Peyer's patch (tissue), 4 donors: ENCODE measurements at regions not wholly inside any gene's neighbourhood (a gene's known extent, or its start where the extent isn't known, plus 50 kb on each side); places are given as distances from the start of the nearest gene placed in this dataset.

Source experiments
- CTCF ChIP-seq, 6 experiments: fragments of 450-650 bp in 4 of 6; fragments of 200-600 bp in 2 of 6; sonication (generic) in 1 of 6; IDR thresholded peaks; one replicate each; pipeline ENCODE4 v1.5.1; 2017 to 2019; ENCODE audit warnings: antibody characterized with exemption in 6 of 6, mild to moderate bottlenecking in 3 of 6, moderate library complexity in 1 of 6
- POLR2A ChIP-seq, 2 donors: fragments of 450-650 bp; IDR thresholded peaks; one replicate each; pipeline ENCODE4 v1.5.1; 2017; ENCODE audit warnings: antibody characterized with exemption in 2 of 2, mild to moderate bottlenecking in 2 of 2, moderate library complexity in 2 of 2

GRCh38 chr1:56189946-56190805 lies 389.2 kb downstream of the PLPP3 start:
- TF ChIP-seq CTCF (IDR thresholded peaks at IDR 0.05) (peak in 3 of 6 experiments; percentile 14 to 16 (median 15)), POLR2A (IDR thresholded peaks at IDR 0.05) (no peak)
